CD4-positive, alpha-beta T cell (primary cell): ENCODE measurements at regions not wholly inside any gene's neighbourhood (a gene's known extent, or its start where the extent isn't known, plus 50 kb on each side); places are given as distances from the start of the nearest gene placed in this dataset.
"Not testable (repeated sequence)": the region's sequence is repeated elsewhere in the genome, so short reads cannot be mapped to it uniquely, and the experiment has no call there.

Experiments
- ATAC-seq: fragments of 200-7000 bp; cut with Tn5 transposase; one replicate; pipeline ENCODE4 v1.10.0; 2022; ENCODE audit warnings: mild to moderate bottlenecking; ENCODE audit not compliant: poor library complexity
- CTCF ChIA-PET: fragments of 350-600 bp; sonication (Branson Sonifier 250); formaldehyde crosslinking; loops from one replicate; lab custom pipeline; 2021; ENCODE audit warnings: antibody characterized with exemption, inconsistent platforms; lab: Charles Lee
- POLR2A ChIA-PET: fragments of 350-600 bp; sonication (Branson Sonifier 250); formaldehyde crosslinking; loops from one replicate; lab custom pipeline; 2021; ENCODE audit warnings: antibody characterized with exemption, inconsistent platforms; lab: Charles Lee
- DNase-seq, 14 experiments: peaks; one replicate each; pipeline ENCODE4 v3.0.0-alpha.2; 2013 to 2020; ENCODE audit warnings: mixed read lengths in 2 of 14
- H3K27ac ChIP-seq, 2 donors: one replicate each; pipeline versions ENCODE4 v1.5.1 to v1.7.0; 2013; ENCODE audit warnings: low read length in 2 of 2, low read depth in 1 of 2, mild to moderate bottlenecking in 1 of 2
- H3K27me3 ChIP-seq, 2 experiments: 1 replicate in 1 of 2; 2 replicates in 1 of 2; pipeline versions ENCODE4 v1.6.1 to v1.7.0; 2013; ENCODE audit warnings: low read length in 2 of 2, control low read depth in 1 of 2, mild to moderate bottlenecking in 1 of 2, moderate library complexity in 1 of 2; ENCODE audit not compliant: insufficient read depth in 2 of 2, control insufficient read depth in 1 of 2
- H3K36me3 ChIP-seq: one replicate; pipeline ENCODE4 v1.6.1; 2013; ENCODE audit warnings: low read length, control low read depth; ENCODE audit not compliant: insufficient read depth
- H3K4me1 ChIP-seq: one replicate; pipeline ENCODE4 v1.6.1; 2013; ENCODE audit warnings: low read length, control low read depth; ENCODE audit not compliant: insufficient read depth
- H3K4me3 ChIP-seq: one replicate; pipeline ENCODE4 v1.5.1; 2013; ENCODE audit warnings: mild to moderate bottlenecking, low read length, moderate library complexity
- H3K9me3 ChIP-seq, 2 experiments: 1 replicate in 1 of 2; 2 replicates in 1 of 2; pipeline versions ENCODE4 v1.6.1 to v1.7.0; 2013; ENCODE audit warnings: low read length in 2 of 2, mild to moderate bottlenecking in 2 of 2, control low read depth in 1 of 2, moderate library complexity in 1 of 2; ENCODE audit not compliant: control insufficient read depth in 1 of 2, insufficient read depth in 1 of 2
- H3K27ac Mint-ChIP-seq: one replicate; pipeline ENCODE4 v1.8.0; 2020; ENCODE audit warnings: mixed read lengths
- H3K27me3 Mint-ChIP-seq: one replicate; pipeline ENCODE4 v1.8.0; 2021; ENCODE audit warnings: mixed read lengths
- H3K36me3 Mint-ChIP-seq: one replicate; pipeline ENCODE4 v1.8.0; 2021; ENCODE audit warnings: low read depth, mixed read lengths
- H3K4me1 Mint-ChIP-seq: one replicate; pipeline ENCODE4 v1.8.0; 2021; ENCODE audit warnings: low read depth, mixed read lengths
- H3K4me3 Mint-ChIP-seq: one replicate; pipeline ENCODE4 v1.8.0; 2020; ENCODE audit warnings: mild to moderate bottlenecking, mixed read lengths
- H3K9me3 Mint-ChIP-seq: one replicate; pipeline ENCODE4 v1.8.0; 2020; ENCODE audit warnings: mixed read lengths
- CTCF ChIP-seq: fragments of 200-600 bp; IDR thresholded peaks from one replicate; pipeline ENCODE4 v1.8.0; 2022; ENCODE audit warnings: antibody characterized with exemption, mild to moderate bottlenecking
- intact Hi-C, 2 experiments: fragments of 100-400 bp; cut with DNase I in 1 of 2; cut with micrococcal nuclease in 1 of 2; formaldehyde crosslinking; loops; one replicate each; pipeline versions ENCODE4 v1.15.1 to v1.9.0; 2023 to 2025; cut with DNase I, micrococcal nuclease

- no peaks in the 10 kb centered on the region for H3K4me1 ChIP-seq
- no peak for TF ChIP-seq CTCF
- Mint-ChIP-seq H3K27me3 (no peaks in the 10 kb centered on the region), H3K4me3 (no peak overlapping the region), H3K9me3 (no peaks in the 10 kb centered on the region), H3K27ac (no peak overlapping the region), H3K4me1 (no peaks in the 10 kb centered on the region), H3K36me3 (no peaks in the 10 kb centered on the region)
- H3K4me3 ChIP-seq: no peak overlapping the region
- no peak for DNase-seq
- no peaks in the 10 kb centered on the region for H3K9me3 ChIP-seq
- no peak overlapping the region for H3K27ac ChIP-seq
- no peak for ATAC-seq
- intact Hi-C loops: no loop called here
- ChIA-PET CTCF (no interaction called here), POLR2A (no interaction called here)
- no peaks in the 10 kb centered on the region for H3K36me3 ChIP-seq
- H3K27me3 ChIP-seq: no peaks in the 10 kb centered on the region
These were observed 212.9 kb downstream of the SPATA31A6 start for GRCh38 chr9:42396318-42396717.

GRCh38 chr9:42397336-42397735 is 213.9 kb downstream of the SPATA31A6 start:
- H3K4me1 ChIP-seq, H3K9me3 ChIP-seq, H3K27me3 ChIP-seq, H3K36me3 Mint-ChIP-seq, H3K9me3 Mint-ChIP-seq, ATAC-seq, POLR2A ChIA-PET, DNase-seq, H3K4me3 ChIP-seq, H3K27ac ChIP-seq, CTCF ChIA-PET, intact Hi-C loops, H3K4me3 Mint-ChIP-seq, H3K27me3 Mint-ChIP-seq, H3K27ac Mint-ChIP-seq, H3K36me3 ChIP-seq, H3K4me1 Mint-ChIP-seq: not testable (repeated sequence)

DNA sequence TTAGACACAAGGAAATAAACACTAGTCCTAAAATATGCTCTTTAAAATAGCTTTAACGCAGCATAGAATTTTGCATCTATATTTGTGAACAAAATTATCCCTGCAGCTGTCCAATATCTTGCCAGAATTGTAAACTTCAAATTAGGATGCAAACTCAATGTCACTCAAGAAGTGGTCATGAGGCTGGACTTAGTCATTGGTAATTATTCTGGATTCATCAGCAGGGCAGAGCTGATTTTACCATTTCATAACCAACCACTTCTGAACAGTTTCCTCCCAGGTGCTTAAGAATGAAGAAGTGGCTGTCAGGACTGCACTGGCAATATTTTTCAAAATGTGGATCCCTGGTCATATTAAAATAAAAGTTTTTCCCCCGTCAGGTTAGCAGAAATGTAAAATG is 219.5 kb downstream of the SPATA31A6 start:
- CTCF ChIA-PET, H3K4me3 ChIP-seq, H3K27ac ChIP-seq, H3K9me3 ChIP-seq, H3K36me3 ChIP-seq, DNase-seq, POLR2A ChIA-PET, H3K36me3 Mint-ChIP-seq, H3K4me1 Mint-ChIP-seq, H3K27me3 Mint-ChIP-seq, H3K27ac Mint-ChIP-seq, H3K9me3 Mint-ChIP-seq, H3K4me1 ChIP-seq, H3K4me3 Mint-ChIP-seq, intact Hi-C loops, ATAC-seq, H3K27me3 ChIP-seq: not testable (repeated sequence)

GRCh38 chr9:42409581-42409980 is 226.1 kb downstream of the SPATA31A6 start:
- POLR2A ChIA-PET, H3K36me3 ChIP-seq, H3K27ac Mint-ChIP-seq, H3K4me3 ChIP-seq, H3K27me3 ChIP-seq, H3K27me3 Mint-ChIP-seq, intact Hi-C loops, DNase-seq, CTCF ChIA-PET, H3K27ac ChIP-seq, H3K4me3 Mint-ChIP-seq, H3K4me1 Mint-ChIP-seq, H3K9me3 Mint-ChIP-seq, H3K36me3 Mint-ChIP-seq, ATAC-seq, H3K9me3 ChIP-seq, H3K4me1 ChIP-seq: not testable (repeated sequence)

DNA sequence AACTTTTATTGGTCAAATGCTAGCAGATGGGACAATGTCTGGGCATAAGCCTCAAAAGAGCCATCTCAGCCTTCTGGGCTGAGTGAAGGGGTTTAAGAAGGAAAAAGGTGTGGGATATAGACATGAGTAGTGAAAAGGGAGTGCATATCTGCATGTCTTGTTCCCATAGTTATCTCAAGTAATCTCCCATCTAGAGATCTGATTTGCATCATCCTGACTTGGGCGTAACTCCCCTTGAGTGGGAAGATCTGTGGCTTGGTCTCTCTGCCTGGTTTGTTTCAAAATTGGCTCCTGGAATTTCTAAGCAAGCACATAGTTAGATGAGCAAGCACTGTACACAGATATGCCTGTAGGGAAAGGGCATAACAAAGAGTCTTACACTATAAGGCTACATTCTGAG is 228.9 kb downstream of the SPATA31A6 start:
- H3K27me3 ChIP-seq, H3K27ac Mint-ChIP-seq, POLR2A ChIA-PET, H3K4me1 Mint-ChIP-seq, H3K27ac ChIP-seq, intact Hi-C loops, H3K4me1 ChIP-seq, ATAC-seq, H3K36me3 Mint-ChIP-seq, H3K4me3 ChIP-seq, H3K36me3 ChIP-seq, H3K9me3 Mint-ChIP-seq, DNase-seq, H3K9me3 ChIP-seq, H3K27me3 Mint-ChIP-seq, H3K4me3 Mint-ChIP-seq, CTCF ChIA-PET: not testable (repeated sequence)

DNA sequence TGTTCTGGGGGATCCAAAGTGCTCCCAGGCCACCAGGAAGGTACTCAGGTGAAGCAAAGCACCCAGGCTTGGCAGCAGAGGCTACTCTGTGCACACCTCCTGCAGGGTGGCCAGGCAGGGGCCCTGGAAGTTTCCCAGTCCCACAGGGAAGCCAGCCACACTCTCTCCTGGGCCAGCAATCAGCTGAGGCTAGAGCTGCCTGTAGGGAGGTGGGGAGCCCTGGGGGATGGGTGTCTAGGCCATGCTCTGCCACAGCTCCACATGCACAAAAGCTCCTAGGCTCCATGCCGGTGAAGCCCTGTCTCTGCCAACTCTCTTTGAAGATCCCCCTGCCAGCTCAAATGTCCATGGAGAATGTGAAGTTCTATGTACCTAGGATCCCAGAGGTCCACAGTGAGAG is 231.4 kb downstream of the SPATA31A6 start:
- intact Hi-C loops: not testable (repeated sequence)

GRCh38 chr9:42419652-42420051 is 236.2 kb downstream of the SPATA31A6 start:
- H3K4me3 ChIP-seq, POLR2A ChIA-PET, H3K9me3 ChIP-seq, DNase-seq, H3K27me3 ChIP-seq, H3K4me1 ChIP-seq, H3K4me3 Mint-ChIP-seq, H3K27me3 Mint-ChIP-seq, intact Hi-C loops, H3K27ac Mint-ChIP-seq, H3K36me3 ChIP-seq, H3K9me3 Mint-ChIP-seq, CTCF ChIA-PET, ATAC-seq, H3K27ac ChIP-seq, H3K36me3 Mint-ChIP-seq, H3K4me1 Mint-ChIP-seq: not testable (repeated sequence)

More for the DNA sequence above, 231.4 kb downstream of the SPATA31A6 start:
- POLR2A ChIA-PET, H3K27ac ChIP-seq, H3K36me3 Mint-ChIP-seq, H3K9me3 Mint-ChIP-seq, H3K27me3 ChIP-seq, H3K4me3 ChIP-seq, H3K27me3 Mint-ChIP-seq, H3K36me3 ChIP-seq, H3K4me1 Mint-ChIP-seq, H3K27ac Mint-ChIP-seq, CTCF ChIA-PET, DNase-seq, H3K4me1 ChIP-seq, H3K4me3 Mint-ChIP-seq, ATAC-seq, H3K9me3 ChIP-seq: not testable (repeated sequence)
